Caco-2 (cell line): ENCODE measurements at regions not wholly inside any gene's neighbourhood (a gene's known extent, or its start where the extent isn't known, plus 50 kb on each side); places are given as distances from the start of the nearest gene placed in this dataset.

Experiments
- BruUV-seq: library from RNA; stranded (reverse); fragments of 400-500 nt; replicated peaks from 2 replicates; lab custom pipeline; 2021; lab: Mats Ljungman, UMichigan
- CTCF ChIA-PET: fragments of 300-600 bp; sonication (Branson Sonifier 250); formaldehyde crosslinking; loops from one replicate; lab custom pipeline; 2022; ENCODE audit warnings: antibody characterized with exemption; lab: Charles Lee
- POLR2A ChIA-PET: fragments of 300-600 bp; sonication (Branson Sonifier 250); formaldehyde crosslinking; loops from one replicate; lab custom pipeline; 2022; ENCODE audit warnings: antibody characterized with exemption; lab: Charles Lee
- DNase-seq, 2 experiments: peaks; one replicate each; pipeline versions ENCODE4 v3.0.0 to v3.0.0-alpha.2; 2020 to 2022
- H3K27me3 ChIP-seq: replicated peaks from 2 replicates; pipeline ENCODE4 v1.6.0; 2011; ENCODE audit warnings: low read length; ENCODE audit not compliant: control insufficient read depth, insufficient read depth
- H3K36me3 ChIP-seq: 2 replicates; pipeline ENCODE4 v1.5.1; 2011; ENCODE audit warnings: low read length; ENCODE audit not compliant: control insufficient read depth, insufficient read depth
- H3K4me1 ChIP-seq: fragments of 250-450 bp; sonication (Bioruptor Pico); 2 replicates; pipeline ENCODE4 v1.5.1; 2020; ENCODE audit warnings: mild to moderate bottlenecking
- H3K4me3 ChIP-seq: 2 replicates; pipeline ENCODE4 v1.5.1; 2011; ENCODE audit warnings: low read depth, mild to moderate bottlenecking, control low read depth, low read length
- H3K9me3 ChIP-seq: fragments of 250-450 bp; sonication (Bioruptor Pico); 2 replicates; pipeline ENCODE4 v1.5.1; 2020; ENCODE audit warnings: mild to moderate bottlenecking, moderate library complexity
- H3K27ac Mint-ChIP-seq: one replicate; pipeline ENCODE4 v1.8.0; 2022; ENCODE audit warnings: mixed read lengths; ENCODE audit not compliant: unreplicated experiment
- H3K27me3 Mint-ChIP-seq: one replicate; pipeline ENCODE4 v1.8.0; 2022; ENCODE audit warnings: mixed read lengths; ENCODE audit not compliant: insufficient read depth, unreplicated experiment
- H3K36me3 Mint-ChIP-seq: one replicate; pipeline ENCODE4 v1.8.0; 2022; ENCODE audit warnings: mild to moderate bottlenecking, mixed read lengths; ENCODE audit not compliant: insufficient read depth, unreplicated experiment
- H3K4me1 Mint-ChIP-seq: one replicate; pipeline ENCODE4 v1.8.0; 2022; ENCODE audit warnings: low read depth, mixed read lengths; ENCODE audit not compliant: unreplicated experiment
- H3K4me3 Mint-ChIP-seq: one replicate; pipeline ENCODE4 v1.8.0; 2022; ENCODE audit warnings: mild to moderate bottlenecking, moderate library complexity, mixed read lengths; ENCODE audit not compliant: unreplicated experiment
- H3K9me3 Mint-ChIP-seq: one replicate; pipeline ENCODE4 v1.8.0; 2022; ENCODE audit warnings: mixed read lengths; ENCODE audit not compliant: unreplicated experiment
- intact Hi-C: fragments of 100-400 bp; cut with micrococcal nuclease; formaldehyde crosslinking; loops from one replicate; pipeline ENCODE4 v1.10.0; 2022; ENCODE audit not compliant: unreplicated experiment
- TF ChIP-seq, protein P1 (sequence below), 2 experiments: fragments of 200-600 bp in 1 of 2; IDR thresholded peaks; 1 replicate in 1 of 2; 2 replicates in 1 of 2; pipeline versions ENCODE4 v1.5.1 to v1.8.0; 2011 to 2022; ENCODE audit warnings: antibody characterized with exemption in 1 of 2, control low read depth in 1 of 2, inconsistent platforms in 1 of 2, low read depth in 1 of 2, low read length in 1 of 2, mild to moderate bottlenecking in 1 of 2, moderate library complexity in 1 of 2; ENCODE audit not compliant: insufficient read depth in 1 of 2, severe bottlenecking in 1 of 2, unreplicated experiment in 1 of 2

GRCh38 chr7:39838326-39838725, 111.7 kb upstream of the CDK13 start:
- no peaks in the 10 kb centered on the region for H3K36me3 Mint-ChIP-seq
- Histone ChIP-seq H3K4me1 (no peaks in the 10 kb centered on the region), H3K36me3 (no peaks in the 10 kb centered on the region), H3K4me3 (no peak overlapping the region), H3K27me3 (peaks cover 1% of the 10 kb centered on the region; the same call in 1 of the 2 replicates), H3K9me3 (no peaks in the 10 kb centered on the region)
- no peak for DNase-seq
- intact Hi-C loops = no loop called here
- H3K27me3 Mint-ChIP-seq = peaks cover 21% of the 10 kb centered on the region
- no peak overlapping the region for H3K27ac Mint-ChIP-seq
- CTCF ChIA-PET = no interaction called here
- BruUV-seq = no TSS peak
- no peaks in the 10 kb centered on the region for H3K9me3 Mint-ChIP-seq
- H3K4me3 Mint-ChIP-seq = no peak overlapping the region
- TF ChIP-seq, protein P1, sequence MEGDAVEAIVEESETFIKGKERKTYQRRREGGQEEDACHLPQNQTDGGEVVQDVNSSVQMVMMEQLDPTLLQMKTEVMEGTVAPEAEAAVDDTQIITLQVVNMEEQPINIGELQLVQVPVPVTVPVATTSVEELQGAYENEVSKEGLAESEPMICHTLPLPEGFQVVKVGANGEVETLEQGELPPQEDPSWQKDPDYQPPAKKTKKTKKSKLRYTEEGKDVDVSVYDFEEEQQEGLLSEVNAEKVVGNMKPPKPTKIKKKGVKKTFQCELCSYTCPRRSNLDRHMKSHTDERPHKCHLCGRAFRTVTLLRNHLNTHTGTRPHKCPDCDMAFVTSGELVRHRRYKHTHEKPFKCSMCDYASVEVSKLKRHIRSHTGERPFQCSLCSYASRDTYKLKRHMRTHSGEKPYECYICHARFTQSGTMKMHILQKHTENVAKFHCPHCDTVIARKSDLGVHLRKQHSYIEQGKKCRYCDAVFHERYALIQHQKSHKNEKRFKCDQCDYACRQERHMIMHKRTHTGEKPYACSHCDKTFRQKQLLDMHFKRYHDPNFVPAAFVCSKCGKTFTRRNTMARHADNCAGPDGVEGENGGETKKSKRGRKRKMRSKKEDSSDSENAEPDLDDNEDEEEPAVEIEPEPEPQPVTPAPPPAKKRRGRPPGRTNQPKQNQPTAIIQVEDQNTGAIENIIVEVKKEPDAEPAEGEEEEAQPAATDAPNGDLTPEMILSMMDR (IDR thresholded peaks at IDR 0.05; ENCODE audit: insufficient read depth in 1 of 2, low read depth in 1 of 2, low read length in 1 of 2, severe bottlenecking in 1 of 2, unreplicated experiment in 1 of 2) = no peak
- POLR2A ChIA-PET = no interaction called here
- H3K4me1 Mint-ChIP-seq = peaks cover 7% of the 10 kb centered on the region

DNA sequence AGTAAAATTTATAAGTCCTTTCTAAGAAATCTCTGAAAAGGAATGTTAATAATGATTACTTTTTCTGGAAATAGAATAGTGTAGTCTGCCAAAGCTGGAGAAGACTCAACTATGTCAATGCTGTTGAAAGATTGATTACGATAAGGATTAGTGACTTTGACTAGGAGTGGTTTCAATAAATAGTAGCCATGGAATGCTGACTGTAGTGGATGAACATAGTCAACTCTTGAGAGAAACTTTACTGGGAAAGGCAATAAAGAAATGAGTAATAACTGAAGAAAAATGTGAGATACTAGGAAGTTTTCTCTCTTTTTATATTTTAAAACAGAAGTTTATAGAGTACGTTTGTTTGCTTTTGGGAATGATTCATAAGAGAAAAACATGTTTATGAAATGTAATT, 105.0 kb upstream of the CDK13 start:
- POLR2A ChIA-PET = no interaction called here
- DNase-seq = no peak

GRCh38 chr7:39847227-39847626, 102.8 kb upstream of the CDK13 start:
- H3K27ac Mint-ChIP-seq = no peak overlapping the region
- H3K27me3 ChIP-seq = no peaks in the 10 kb centered on the region
- no peak for DNase-seq
- H3K36me3 ChIP-seq = no peaks in the 10 kb centered on the region
- POLR2A ChIA-PET = no interaction called here
- no peaks in the 10 kb centered on the region for H3K4me1 Mint-ChIP-seq
- H3K9me3 ChIP-seq = no peaks in the 10 kb centered on the region
- no peaks in the 10 kb centered on the region for H3K36me3 Mint-ChIP-seq
- CTCF ChIA-PET = no interaction called here
- no peaks in the 10 kb centered on the region for H3K9me3 Mint-ChIP-seq
- no peak overlapping the region for H3K4me3 Mint-ChIP-seq
- H3K4me1 ChIP-seq = no peaks in the 10 kb centered on the region
- BruUV-seq = no TSS peak
- peaks cover 2% of the 10 kb centered on the region for H3K27me3 Mint-ChIP-seq
- intact Hi-C loops = no loop called here
- TF ChIP-seq, protein P1 (IDR thresholded peaks at IDR 0.05; ENCODE audit: insufficient read depth in 1 of 2, low read depth in 1 of 2, low read length in 1 of 2, severe bottlenecking in 1 of 2, unreplicated experiment in 1 of 2) = no peak
- no peak overlapping the region for H3K4me3 ChIP-seq

More for the DNA sequence above, 105.0 kb upstream of the CDK13 start:
- H3K27me3 Mint-ChIP-seq = peaks cover 2% of the 10 kb centered on the region
- no peaks in the 10 kb centered on the region for H3K9me3 ChIP-seq
- H3K27ac Mint-ChIP-seq = no peak overlapping the region
- no peak overlapping the region for H3K4me3 Mint-ChIP-seq
- no TSS peak for BruUV-seq
- no peaks in the 10 kb centered on the region for H3K4me1 Mint-ChIP-seq
- no peaks in the 10 kb centered on the region for H3K4me1 ChIP-seq
- intact Hi-C loops = no loop called here
- no peaks in the 10 kb centered on the region for H3K36me3 ChIP-seq
- no peaks in the 10 kb centered on the region for H3K9me3 Mint-ChIP-seq
- no peaks in the 10 kb centered on the region for H3K27me3 ChIP-seq
- no peaks in the 10 kb centered on the region for H3K36me3 Mint-ChIP-seq
- CTCF ChIA-PET = no interaction called here
- H3K4me3 ChIP-seq = no peak overlapping the region
- TF ChIP-seq, protein P1 (IDR thresholded peaks at IDR 0.05; ENCODE audit: insufficient read depth in 1 of 2, low read depth in 1 of 2, low read length in 1 of 2, severe bottlenecking in 1 of 2, unreplicated experiment in 1 of 2) = no peak
